Caki2 (cell line): ENCODE measurements at regions not wholly inside any gene's neighbourhood (a gene's known extent, or its start where the extent isn't known, plus 50 kb on each side); places are given as distances from the start of the nearest gene placed in this dataset.
A peak's percentile ranks its signal among the peaks of the same experiment; 100 is the strongest.

ENCODE experiments used
- DNase-seq: peaks from one replicate; pipeline ENCODE4 v3.0.0-alpha.2; 2015; ENCODE audit warnings: low read depth
- in situ Hi-C: cut with HindIII; loops from 2 replicates; pipeline ENCODE4 v1.10.0; 2016; ENCODE audit warnings: low sequenced_read_pairs, low pct_unique_long_range_greater_than_20kb, mixed read lengths

GRCh38 chr3:75983111-75983510 is 197.8 kb upstream of the ZNF717 start:
- no peak for DNase-seq
- in situ Hi-C loops: no loop called here

- DNase-seq: peak; percentile 60
- in situ Hi-C loops: no loop called here
Measured at GRCh38 chr3:75983609-75984290, 198.4 kb upstream of the ZNF717 start.

- in situ Hi-C loops: no loop called here
- no peak for DNase-seq
Measured at GRCh38 chr3:75985432-75985831, 200.1 kb upstream of the ZNF717 start.

GRCh38 chr3:76010252-76010651 is 224.9 kb upstream of the ZNF717 start:
- DNase-seq: no peak
- in situ Hi-C loops: no loop called here

GRCh38 chr3:76011121-76011520 is 225.8 kb upstream of the ZNF717 start:
- no peak for DNase-seq
- in situ Hi-C loops: no loop called here

GRCh38 chr3:76015496-76015895 is 230.1 kb upstream of the ZNF717 start:
- DNase-seq: no peak
- in situ Hi-C loops: no loop called here

- in situ Hi-C loops: no loop called here
- no peak for DNase-seq
Measured at GRCh38 chr3:76016111-76016510, 230.8 kb upstream of the ZNF717 start.

- in situ Hi-C loops: no loop called here
- no peak for DNase-seq
Measured at GRCh38 chr3:76016769-76017439, 231.6 kb upstream of the ZNF717 start.

GRCh38 chr3:76021376-76021775 is 236.0 kb upstream of the ZNF717 start:
- in situ Hi-C loops: no loop called here
- DNase-seq: peak; percentile 18

GRCh38 chr3:76024640-76025039 is 239.3 kb upstream of the ZNF717 start:
- no peak for DNase-seq
- in situ Hi-C loops: no loop called here

GRCh38 chr3:76025561-76025960 is 240.2 kb upstream of the ZNF717 start:
- no peak for DNase-seq
- in situ Hi-C loops: no loop called here

- no peak for DNase-seq
- in situ Hi-C loops: no loop called here
Measured at GRCh38 chr3:76026379-76026778, 241.0 kb upstream of the ZNF717 start.

GRCh38 chr3:76028774-76029173 is 243.4 kb upstream of the ZNF717 start:
- no peak for DNase-seq

GRCh38 chr3:76034649-76035048 is 249.3 kb upstream of the ZNF717 start:
- in situ Hi-C loops: no loop called here
- DNase-seq: no peak

More at GRCh38 chr3:76028774-76029173, 243.4 kb upstream of the ZNF717 start:
- in situ Hi-C loops: no loop called here

- no peak for DNase-seq
- in situ Hi-C loops: no loop called here
Measured at GRCh38 chr3:76035117-76035516, 249.8 kb upstream of the ZNF717 start.

- in situ Hi-C loops: no loop called here
- DNase-seq: no peak
Measured at GRCh38 chr3:76038949-76039348, 253.6 kb upstream of the ZNF717 start.

GRCh38 chr3:76039431-76039830 is 254.1 kb upstream of the ZNF717 start:
- in situ Hi-C loops: no loop called here
- peak; percentile 7 for DNase-seq

GRCh38 chr3:76040946-76041345 is 255.6 kb upstream of the ZNF717 start:
- no peak for DNase-seq
- in situ Hi-C loops: no loop called here

GRCh38 chr3:76043746-76044145 is 258.4 kb upstream of the ZNF717 start:
- in situ Hi-C loops: no loop called here
- no peak for DNase-seq
